Gastrocnemius medialis (tissue), 4 donors: ENCODE measurements at regions not wholly inside any gene's neighbourhood (a gene's known extent, or its start where the extent isn't known, plus 50 kb on each side); places are given as distances from the start of the nearest gene placed in this dataset.

Source experiments
- ATAC-seq, 2 donors: fragments of 150-250 bp; one replicate each; pipeline ENCODE4 v1.9.1; 2016
- DNase-seq, 2 donors: peaks; one replicate each; pipeline ENCODE4 v3.0.0-alpha.2; 2019
- H3K27ac ChIP-seq, 4 donors: fragments of 200-600 bp; sonication (generic); 1 replicate in 1 of 4; 2 replicates in 3 of 4; pipeline ENCODE4 v1.5.1; 2016 to 2018; ENCODE audit warnings: mild to moderate bottlenecking in 2 of 4, moderate library complexity in 1 of 4
- H3K27me3 ChIP-seq, 3 donors: fragments of 200-600 bp; sonication (generic) in 2 of 3; 1 replicate in 1 of 3; 2 replicates in 2 of 3; pipeline versions ENCODE4 v1.5.1 to v1.6.0; 2016 to 2019; ENCODE audit warnings: mild to moderate bottlenecking in 1 of 3, moderate library complexity in 1 of 3
- H3K36me3 ChIP-seq, 2 donors: fragments of 200-600 bp; sonication (generic) in 1 of 2; one replicate each; pipeline ENCODE4 v1.5.1; 2017 to 2018
- H3K4me1 ChIP-seq, 2 donors: fragments of 200-600 bp; sonication (generic) in 1 of 2; one replicate each; pipeline ENCODE4 v1.5.1; 2016 to 2017; ENCODE audit warnings: mild to moderate bottlenecking in 2 of 2
- H3K4me3 ChIP-seq, 4 donors: fragments of 200-600 bp; sonication (generic) in 3 of 4; 1 replicate in 1 of 4; 2 replicates in 3 of 4; pipeline ENCODE4 v1.5.1; 2016 to 2019; ENCODE audit warnings: mild to moderate bottlenecking in 2 of 4
- H3K9me3 ChIP-seq, 3 donors: fragments of 200-600 bp; sonication (generic) in 2 of 3; 1 replicate in 1 of 3; 2 replicates in 2 of 3; pipeline ENCODE4 v1.5.1; 2016 to 2019
- CTCF ChIP-seq, 5 experiments: fragments of 450-650 bp in 3 of 5; fragments of 200-600 bp in 2 of 5; sonication (generic) in 2 of 5; IDR thresholded peaks in 4 of 5; conservative IDR thresholded peaks in 1 of 5; 1 replicate in 4 of 5; 2 replicates in 1 of 5; pipeline ENCODE4 v1.5.1; 2016 to 2019; ENCODE audit warnings: antibody characterized with exemption in 5 of 5, mild to moderate bottlenecking in 3 of 5, moderate library complexity in 3 of 5
- POLR2A ChIP-seq, 2 donors: fragments of 450-650 bp; IDR thresholded peaks; one replicate each; pipeline ENCODE4 v1.6.1; 2017; ENCODE audit warnings: antibody characterized with exemption in 2 of 2, mild to moderate bottlenecking in 2 of 2, moderate library complexity in 2 of 2
- in situ Hi-C, 4 donors: fragments of 200-750 bp; cut with MboI; loops; one replicate each; pipeline versions ENCODE4 v1.15.0 to v1.8.0; 2017; ENCODE audit warnings: low sequenced_read_pairs in 4 of 4
- intact Hi-C: fragments of 100-400 bp; cut with DNase I; formaldehyde crosslinking; loops from one replicate; pipeline ENCODE4 v1.15.1; 2023; ENCODE audit warnings: low total_unique reads

- Histone ChIP-seq H3K36me3 (no peaks in the 10 kb centered on the region), H3K9me3 (no peaks in the 10 kb centered on the region), H3K4me1 (no peaks in the 10 kb centered on the region), H3K4me3 (no peak overlapping the region), H3K27ac (no peak overlapping the region), H3K27me3 (no peaks in the 10 kb centered on the region)
- in situ Hi-C loops (no loop called here), intact Hi-C loops (no loop called here)
- TF ChIP-seq POLR2A (IDR thresholded peaks at IDR 0.05) (no peak), CTCF (IDR thresholded peaks at IDR 0.05 in 4 of 5, conservative IDR thresholded peaks at IDR 0.05 in 1 of 5) (no peak)
- DNase-seq (no peak), ATAC-seq (no peak)
Observed at GRCh38 chr5:25488119-25488518, 843.3 kb upstream of the CDH10 start.

- no peak overlapping the region for H3K4me3 ChIP-seq
- TF ChIP-seq CTCF (IDR thresholded peaks at IDR 0.05 in 4 of 5, conservative IDR thresholded peaks at IDR 0.05 in 1 of 5) (no peak), POLR2A (IDR thresholded peaks at IDR 0.05) (no peak)
- no peaks in the 10 kb centered on the region for H3K4me1 ChIP-seq
- DNase-seq (no peak), ATAC-seq (no peak)
- in situ Hi-C loops (no loop called here), intact Hi-C loops (no loop called here)
- H3K27ac ChIP-seq: no peak overlapping the region
- no peaks in the 10 kb centered on the region for H3K27me3 ChIP-seq
- H3K9me3 ChIP-seq: peaks cover 0 to 3% (median 0%) of the 10 kb centered on the region in 3 donors
- H3K36me3 ChIP-seq: no peaks in the 10 kb centered on the region
Observed at GRCh38 chr5:25484391-25484790, 839.6 kb upstream of the CDH10 start.

GRCh38 chr5:25481463-25481862, 836.7 kb upstream of the CDH10 start:
- H3K27ac ChIP-seq: no peak overlapping the region
- peaks cover 0 to 3% (median 0%) of the 10 kb centered on the region in 3 donors for H3K9me3 ChIP-seq
- TF ChIP-seq POLR2A (IDR thresholded peaks at IDR 0.05) (no peak), CTCF (IDR thresholded peaks at IDR 0.05 in 4 of 5, conservative IDR thresholded peaks at IDR 0.05 in 1 of 5) (no peak)
- H3K4me1 ChIP-seq: no peaks in the 10 kb centered on the region
- no peak for DNase-seq
- no peak overlapping the region for H3K4me3 ChIP-seq
- H3K27me3 ChIP-seq: no peaks in the 10 kb centered on the region
- in situ Hi-C loops: no loop called here
- no peak for ATAC-seq
- no peaks in the 10 kb centered on the region for H3K36me3 ChIP-seq
- intact Hi-C loops: no loop called here

GRCh38 chr5:25459082-25459481, 814.3 kb upstream of the CDH10 start:
- in situ Hi-C loops (no loop called here), intact Hi-C loops (no loop called here)
- Histone ChIP-seq H3K27ac (no peak overlapping the region), H3K4me1 (no peaks in the 10 kb centered on the region), H3K27me3 (no peaks in the 10 kb centered on the region), H3K4me3 (no peak overlapping the region), H3K36me3 (no peaks in the 10 kb centered on the region), H3K9me3 (no peaks in the 10 kb centered on the region)
- ATAC-seq (no peak), DNase-seq (no peak)
- TF ChIP-seq CTCF (IDR thresholded peaks at IDR 0.05 in 4 of 5, conservative IDR thresholded peaks at IDR 0.05 in 1 of 5) (no peak), POLR2A (IDR thresholded peaks at IDR 0.05) (no peak)

GRCh38 chr5:25458628-25459027, 813.9 kb upstream of the CDH10 start:
- DNase-seq (no peak), ATAC-seq (no peak)
- in situ Hi-C loops: no loop called here
- Histone ChIP-seq H3K27me3 (no peaks in the 10 kb centered on the region), H3K36me3 (no peaks in the 10 kb centered on the region), H3K4me1 (no peaks in the 10 kb centered on the region), H3K9me3 (no peaks in the 10 kb centered on the region), H3K27ac (no peak overlapping the region), H3K4me3 (no peak overlapping the region)
- TF ChIP-seq CTCF (IDR thresholded peaks at IDR 0.05 in 4 of 5, conservative IDR thresholded peaks at IDR 0.05 in 1 of 5): no peak
- no peak for TF ChIP-seq POLR2A (IDR thresholded peaks at IDR 0.05)
- intact Hi-C loops: no loop called here
